Lung (tissue), 11 donors: ENCODE measurements at regions not wholly inside any gene's neighbourhood (a gene's known extent, or its start where the extent isn't known, plus 50 kb on each side); places are given as distances from the start of the nearest gene placed in this dataset.

ENCODE experiments used
- ATAC-seq: fragments of 200-7000 bp; cut with Tn5 transposase; one replicate; pipeline ENCODE4 v1.9.1; 2020; ENCODE audit warnings: moderate number of reproducible peaks; ENCODE audit not compliant: insufficient read depth, low FRiP score
- DNase-seq, 3 donors: peaks; one replicate each; pipeline ENCODE4 v3.0.0-alpha.2; 2013 to 2017
- H3K27ac ChIP-seq, 2 donors: one replicate each; pipeline ENCODE4 v1.5.1; 2013; ENCODE audit warnings: mild to moderate bottlenecking in 2 of 2, moderate library complexity in 2 of 2, control low read depth in 1 of 2, inconsistent platforms in 1 of 2, low read depth in 1 of 2, low read length in 1 of 2
- H3K27me3 ChIP-seq, 3 donors: one replicate each; pipeline ENCODE4 v1.5.1; 2013; ENCODE audit warnings: low read length in 2 of 3; ENCODE audit not compliant: control insufficient read depth in 3 of 3, insufficient read depth in 3 of 3
- H3K36me3 ChIP-seq, 4 donors: one replicate each; pipeline ENCODE4 v1.5.1; 2013; ENCODE audit warnings: low read length in 4 of 4, mild to moderate bottlenecking in 1 of 4, moderate library complexity in 1 of 4; ENCODE audit not compliant: control insufficient read depth in 4 of 4, insufficient read depth in 4 of 4
- H3K4me1 ChIP-seq, 5 donors: one replicate each; pipeline ENCODE4 v1.5.1; 2013; ENCODE audit warnings: low read length in 5 of 5, mild to moderate bottlenecking in 2 of 5, moderate library complexity in 1 of 5; ENCODE audit not compliant: control insufficient read depth in 5 of 5, insufficient read depth in 5 of 5
- H3K4me3 ChIP-seq: one replicate; pipeline ENCODE4 v1.5.1; 2013; ENCODE audit warnings: mild to moderate bottlenecking, control low read depth, moderate library complexity
- H3K9ac ChIP-seq, 2 donors: one replicate each; pipeline ENCODE4 v1.5.1; 2013; ENCODE audit warnings: low read length in 2 of 2, control low read depth in 1 of 2; ENCODE audit not compliant: insufficient read depth in 1 of 2
- H3K9me3 ChIP-seq, 4 donors: one replicate each; pipeline ENCODE4 v1.5.1; 2013; ENCODE audit warnings: low read length in 3 of 4, mild to moderate bottlenecking in 1 of 4, moderate library complexity in 1 of 4; ENCODE audit not compliant: control insufficient read depth in 4 of 4, insufficient read depth in 3 of 4
- CTCF ChIP-seq: IDR thresholded peaks from 2 replicates; pipeline ENCODE4 v1.5.1; 2012; ENCODE audit warnings: mild to moderate bottlenecking; ENCODE audit errors: control extremely low read depth, extremely low read depth
- WGBS, 2 donors: extraction: QIAGEN DNeasy Blood & Tissue Kit; methylation state at CpG; one replicate each; pipeline ENCODE4 v1.1.7; 2013; 5-methylcytosine and 5-hydroxymethylcytosine counted together
- donor health status: control.
- donor health status: control.
- donor health status: Bipolar disorder and iron deficiency.
- donor health status: healthy.
- donor health status: DM: yes; HTN: yes; CAD: no.

GRCh38 chr18:65498605-65499004, 252.2 kb upstream of the CDH7 start:
- no peaks in the 10 kb centered on the region for H3K36me3 ChIP-seq
- TF ChIP-seq CTCF: no peak
- no peaks in the 10 kb centered on the region for H3K9me3 ChIP-seq
- no peak overlapping the region for H3K4me3 ChIP-seq
- H3K27ac ChIP-seq: no peak overlapping the region
- no peaks in the 10 kb centered on the region for H3K4me1 ChIP-seq
- no peaks in the 10 kb centered on the region for H3K27me3 ChIP-seq
- no peak for ATAC-seq
- no peak for DNase-seq
- H3K9ac ChIP-seq: no peak overlapping the region

GRCh38 chr18:65487569-65487968, 263.2 kb upstream of the CDH7 start:
- H3K9ac ChIP-seq: no peak overlapping the region
- ATAC-seq (no peak), DNase-seq (no peak)
- TF ChIP-seq CTCF: no peak
- H3K9me3 ChIP-seq: no peaks in the 10 kb centered on the region
- no peaks in the 10 kb centered on the region for H3K27me3 ChIP-seq
- no peak overlapping the region for H3K4me3 ChIP-seq
- WGBS, 2 donors: 45 to 63% methylated on average over 2 of the region's 2 CpGs
- no peak overlapping the region for H3K27ac ChIP-seq
- no peaks in the 10 kb centered on the region for H3K36me3 ChIP-seq
- H3K4me1 ChIP-seq: no peaks in the 10 kb centered on the region

- ATAC-seq: no peak
- TF ChIP-seq CTCF: no peak
- 75 to 89% methylated on average over 3 of the region's 3 CpGs for WGBS, 2 donors
Measured at GRCh38 chr18:65477455-65477854, 273.4 kb upstream of the CDH7 start.

GRCh38 chr18:65468881-65469280, 281.9 kb upstream of the CDH7 start:
- no peak overlapping the region for H3K9ac ChIP-seq
- no peaks in the 10 kb centered on the region for H3K4me1 ChIP-seq
- no peak overlapping the region for H3K27ac ChIP-seq
- H3K27me3 ChIP-seq: no peaks in the 10 kb centered on the region
- WGBS, 2 donors: 82 to 95% methylated on average over 3 of the region's 3 CpGs
- H3K4me3 ChIP-seq: no peak overlapping the region
- no peak for ATAC-seq
- no peak for DNase-seq
- no peaks in the 10 kb centered on the region for H3K9me3 ChIP-seq
- no peak for TF ChIP-seq CTCF
- no peaks in the 10 kb centered on the region for H3K36me3 ChIP-seq

More at GRCh38 chr18:65477455-65477854, 273.4 kb upstream of the CDH7 start:
- Histone ChIP-seq H3K9me3 (no peaks in the 10 kb centered on the region), H3K27me3 (no peaks in the 10 kb centered on the region), H3K4me3 (no peak overlapping the region), H3K9ac (no peak overlapping the region), H3K36me3 (no peaks in the 10 kb centered on the region), H3K4me1 (no peaks in the 10 kb centered on the region), H3K27ac (no peak overlapping the region)
- no peak for DNase-seq
